ENCODE measurements at regions not wholly inside any gene's neighbourhood (a gene's known extent, or its start where the extent isn't known, plus 50 kb on each side); places are given as distances from the start of the nearest gene placed in this dataset.

DNA sequence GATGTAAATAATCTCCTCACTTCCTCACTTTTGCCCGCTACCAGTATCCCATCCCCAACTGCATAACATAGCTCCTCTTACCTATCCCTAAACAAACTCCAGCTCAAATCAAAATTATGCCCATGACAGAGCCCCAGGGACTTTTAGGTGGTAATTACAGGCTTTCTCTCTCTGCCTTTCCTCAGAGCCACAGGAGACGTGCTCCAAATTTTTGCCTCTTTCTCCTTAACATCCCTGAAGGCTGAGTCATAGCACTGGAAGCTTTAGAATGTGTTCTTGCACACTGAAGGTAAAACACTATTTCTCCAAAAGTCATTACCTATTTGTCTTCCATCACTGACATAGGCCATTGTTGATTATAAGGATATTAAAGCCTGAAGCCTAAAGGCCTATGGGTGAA is 263.5 kb upstream of the PLD5 start:
- peaks cover 2 to 5% (median 2%) of the 10 kb centered on the region in 3 donors for H3K27me3 Mint-ChIP-seq (ENCODE audit: low read depth in 3 of 3)
- Histone ChIP-seq H3K27ac (ENCODE audit: low read depth in 1 of 2, low read length in 2 of 2) (no peak overlapping the region), H4K20me1 (ENCODE audit: insufficient read depth, low read length) (no peaks in the 10 kb centered on the region), H3K4me2 (replicated peaks; ENCODE audit: extremely low read depth, low read length, poor library complexity, severe bottlenecking) (no peak overlapping the region), H2AFZ (ENCODE audit: insufficient read depth, low read depth, low read length, poor library complexity, severe bottlenecking) (no peak overlapping the region), H3K27me3 (ENCODE audit: control insufficient read depth in 2 of 2, insufficient read depth in 2 of 2, low read length in 2 of 2) (no peaks in the 10 kb centered on the region), H3K79me2 (ENCODE audit: insufficient read depth, low read length) (no peaks in the 10 kb centered on the region), H3K4me3 (replicated peaks in 1 of 3; ENCODE audit: low read depth in 2 of 3, low read length in 3 of 3) (no peak overlapping the region), H3K36me3 (replicated peaks in 1 of 2; ENCODE audit: control insufficient read depth in 1 of 2, insufficient read depth in 2 of 2, low read length in 2 of 2) (no peaks in the 10 kb centered on the region), H3K9ac (ENCODE audit: insufficient read depth, low read length, poor library complexity, severe bottlenecking) (no peak overlapping the region), H3K9me3 (replicated peaks in 1 of 2; ENCODE audit: control insufficient read depth in 1 of 2, insufficient read depth in 1 of 2, low read length in 2 of 2) (no peaks in the 10 kb centered on the region), H3K4me1 (ENCODE audit: control insufficient read depth in 1 of 2, insufficient read depth in 2 of 2, low read length in 2 of 2) (no peaks in the 10 kb centered on the region)
- no peaks in the 10 kb centered on the region for H3K36me3 Mint-ChIP-seq
- H3K27ac Mint-ChIP-seq, result no peak overlapping the region
- intact Hi-C loops (cut with micrococcal nuclease), result no loop called here
- H3K4me1 Mint-ChIP-seq, result no peaks in the 10 kb centered on the region
- TF ChIP-seq, protein P1, sequence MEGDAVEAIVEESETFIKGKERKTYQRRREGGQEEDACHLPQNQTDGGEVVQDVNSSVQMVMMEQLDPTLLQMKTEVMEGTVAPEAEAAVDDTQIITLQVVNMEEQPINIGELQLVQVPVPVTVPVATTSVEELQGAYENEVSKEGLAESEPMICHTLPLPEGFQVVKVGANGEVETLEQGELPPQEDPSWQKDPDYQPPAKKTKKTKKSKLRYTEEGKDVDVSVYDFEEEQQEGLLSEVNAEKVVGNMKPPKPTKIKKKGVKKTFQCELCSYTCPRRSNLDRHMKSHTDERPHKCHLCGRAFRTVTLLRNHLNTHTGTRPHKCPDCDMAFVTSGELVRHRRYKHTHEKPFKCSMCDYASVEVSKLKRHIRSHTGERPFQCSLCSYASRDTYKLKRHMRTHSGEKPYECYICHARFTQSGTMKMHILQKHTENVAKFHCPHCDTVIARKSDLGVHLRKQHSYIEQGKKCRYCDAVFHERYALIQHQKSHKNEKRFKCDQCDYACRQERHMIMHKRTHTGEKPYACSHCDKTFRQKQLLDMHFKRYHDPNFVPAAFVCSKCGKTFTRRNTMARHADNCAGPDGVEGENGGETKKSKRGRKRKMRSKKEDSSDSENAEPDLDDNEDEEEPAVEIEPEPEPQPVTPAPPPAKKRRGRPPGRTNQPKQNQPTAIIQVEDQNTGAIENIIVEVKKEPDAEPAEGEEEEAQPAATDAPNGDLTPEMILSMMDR (IDR thresholded peaks at IDR 0.05), result no peak
- no peak for DNase-seq
- H3K4me3 Mint-ChIP-seq, result no peak overlapping the region
- WGBS (ENCODE audit: insufficient coverage), result 80% methylated on average over 1 of the region's 2 CpGs
- peaks cover 0 to 4% (median 2%) of the 10 kb centered on the region in 7 donors for H3K9me3 Mint-ChIP-seq

DNA sequence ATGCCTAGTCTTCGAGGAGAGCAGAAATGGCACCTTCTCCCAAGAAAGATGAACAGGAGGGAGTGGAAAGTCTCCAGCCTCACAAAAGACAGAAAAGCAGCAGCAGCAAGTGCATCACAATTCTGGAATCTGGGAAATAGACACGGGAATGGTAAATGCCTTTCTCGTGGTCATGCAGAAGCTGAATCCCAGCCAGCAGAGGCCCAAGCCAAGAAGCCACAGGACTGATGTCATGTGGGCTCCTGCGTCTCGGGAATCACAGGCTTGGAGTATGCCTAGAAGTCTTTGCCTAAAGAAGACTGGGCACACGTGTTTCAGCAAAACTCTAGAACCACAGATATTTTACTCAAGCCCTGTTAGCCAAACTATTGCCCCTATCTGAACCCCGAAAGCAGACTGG is 260.3 kb upstream of the PLD5 start:
- H3K9me3 ChIP-seq (replicated peaks in 1 of 2; ENCODE audit: control insufficient read depth in 1 of 2, insufficient read depth in 1 of 2, low read length in 2 of 2), result no peaks in the 10 kb centered on the region
- H3K27ac Mint-ChIP-seq, result no peak overlapping the region
- H3K9me3 Mint-ChIP-seq, result peaks cover 0 to 4% (median 0%) of the 10 kb centered on the region in 7 donors
- no peaks in the 10 kb centered on the region for H3K79me2 ChIP-seq (ENCODE audit: insufficient read depth, low read length)
- WGBS (ENCODE audit: insufficient coverage), result 88% methylated on average over 4 of the region's 7 CpGs
- no peak overlapping the region for H3K4me2 ChIP-seq (replicated peaks; ENCODE audit: extremely low read depth, low read length, poor library complexity, severe bottlenecking)
- H2AFZ ChIP-seq (ENCODE audit: insufficient read depth, low read depth, low read length, poor library complexity, severe bottlenecking), result no peak overlapping the region
- TF ChIP-seq, protein P1 (IDR thresholded peaks at IDR 0.05), result no peak
- H3K4me3 ChIP-seq (replicated peaks in 1 of 3; ENCODE audit: low read depth in 2 of 3, low read length in 3 of 3), result no peak overlapping the region
- no peaks in the 10 kb centered on the region for H3K36me3 Mint-ChIP-seq
- no peaks in the 10 kb centered on the region for H4K20me1 ChIP-seq (ENCODE audit: insufficient read depth, low read length)
- H3K9ac ChIP-seq (ENCODE audit: insufficient read depth, low read length, poor library complexity, severe bottlenecking), result no peak overlapping the region
- intact Hi-C loops (cut with micrococcal nuclease), result no loop called here
- no peaks in the 10 kb centered on the region for H3K4me1 Mint-ChIP-seq
- no peak overlapping the region for H3K27ac ChIP-seq (ENCODE audit: low read depth in 1 of 2, low read length in 2 of 2)
- no peaks in the 10 kb centered on the region for H3K4me1 ChIP-seq (ENCODE audit: control insufficient read depth in 1 of 2, insufficient read depth in 2 of 2, low read length in 2 of 2)
- no peak overlapping the region for H3K4me3 Mint-ChIP-seq
- DNase-seq, result no peak
- peaks cover 0 to 5% (median 2%) of the 10 kb centered on the region in 3 donors for H3K27me3 Mint-ChIP-seq (ENCODE audit: low read depth in 3 of 3)
- H3K27me3 ChIP-seq (ENCODE audit: control insufficient read depth in 2 of 2, insufficient read depth in 2 of 2, low read length in 2 of 2), result no peaks in the 10 kb centered on the region
- no peaks in the 10 kb centered on the region for H3K36me3 ChIP-seq (replicated peaks in 1 of 2; ENCODE audit: control insufficient read depth in 1 of 2, insufficient read depth in 2 of 2, low read length in 2 of 2)

Measured in CD14-positive monocyte (primary cell).